Immature natural killer cell (primary cell): ENCODE measurements at regions not wholly inside any gene's neighbourhood (a gene's known extent, or its start where the extent isn't known, plus 50 kb on each side); places are given as distances from the start of the nearest gene placed in this dataset.
"Not testable (repeated sequence)": the region's sequence is repeated elsewhere in the genome, so short reads cannot be mapped to it uniquely, and the experiment has no call there.

Source experiments
- DNase-seq, 3 donors: peaks; one replicate each; pipeline ENCODE4 v3.0.0; 2022; ENCODE audit warnings: mixed read lengths in 1 of 3
- H3K27ac Mint-ChIP-seq, 6 donors: one replicate each; pipeline ENCODE4 v1.8.0; 2020; ENCODE audit warnings: mixed read lengths in 6 of 6, mild to moderate bottlenecking in 5 of 6, inconsistent platforms in 4 of 6, moderate library complexity in 3 of 6
- H3K27me3 Mint-ChIP-seq, 3 donors: one replicate each; pipeline ENCODE4 v1.8.0; 2020 to 2021; ENCODE audit warnings: low read depth in 3 of 3, mild to moderate bottlenecking in 3 of 3, mixed read lengths in 3 of 3, moderate library complexity in 3 of 3, inconsistent platforms in 1 of 3
- H3K36me3 Mint-ChIP-seq, 3 donors: one replicate each; pipeline ENCODE4 v1.8.0; 2020; ENCODE audit warnings: mixed read lengths in 3 of 3, inconsistent platforms in 2 of 3, mild to moderate bottlenecking in 2 of 3
- H3K4me1 Mint-ChIP-seq, 2 donors: one replicate each; pipeline ENCODE4 v1.8.0; 2020; ENCODE audit warnings: inconsistent platforms in 2 of 2, mild to moderate bottlenecking in 2 of 2, mixed read lengths in 2 of 2, moderate library complexity in 1 of 2
- H3K4me3 Mint-ChIP-seq, 5 donors: one replicate each; pipeline ENCODE4 v1.8.0; 2020; ENCODE audit warnings: mild to moderate bottlenecking in 5 of 5, mixed read lengths in 5 of 5, inconsistent platforms in 3 of 5, moderate library complexity in 3 of 5
- H3K9me3 Mint-ChIP-seq, 6 donors: one replicate each; pipeline ENCODE4 v1.8.0; 2020; ENCODE audit warnings: mild to moderate bottlenecking in 6 of 6, mixed read lengths in 6 of 6, inconsistent platforms in 4 of 6, moderate library complexity in 3 of 6

GRCh38 chr4:140233791-140234696, 80.1 kb upstream of the MAML3 start:
- Mint-ChIP-seq H3K27me3 (peaks cover 6 to 10% (median 6%) of the 10 kb centered on the region in 3 donors), H3K4me3 (peak overlapping the region in 1 of 5 donors; percentile 24), H3K27ac (no peak overlapping the region), H3K9me3 (peaks cover 0 to 1% (median 0%) of the 10 kb centered on the region in 6 donors), H3K36me3 (no peaks in the 10 kb centered on the region), H3K4me1 (no peaks in the 10 kb centered on the region)
- no peak for DNase-seq

DNA sequence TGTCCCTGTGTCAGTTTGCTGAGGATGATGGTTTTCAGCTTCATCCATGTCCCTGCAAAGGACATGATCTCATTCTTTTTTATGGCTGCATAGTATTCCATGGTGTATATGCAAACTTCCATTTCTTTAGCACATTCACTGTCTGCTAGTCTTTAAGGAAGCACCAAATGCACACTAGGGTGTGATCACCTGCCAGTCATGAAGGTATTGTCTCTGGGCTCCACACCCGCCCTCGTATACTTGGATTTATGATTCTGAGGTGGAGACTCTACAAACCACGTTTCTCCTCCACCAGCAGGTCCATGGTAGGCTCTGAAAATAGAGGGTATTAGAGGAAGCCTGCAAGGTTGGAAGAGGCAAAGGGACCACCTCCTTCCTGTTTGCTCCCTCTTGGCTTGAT, 75.9 kb upstream of the MAML3 start:
- H3K9me3 Mint-ChIP-seq = peaks cover 0 to 1% (median 0%) of the 10 kb centered on the region in 6 donors
- H3K4me3 Mint-ChIP-seq = no peak overlapping the region
- no peak for DNase-seq
- no peaks in the 10 kb centered on the region for H3K4me1 Mint-ChIP-seq
- H3K27ac Mint-ChIP-seq = no peak overlapping the region
- no peaks in the 10 kb centered on the region for H3K36me3 Mint-ChIP-seq
- peaks cover 2 to 8% (median 6%) of the 10 kb centered on the region in 3 donors for H3K27me3 Mint-ChIP-seq

- no peaks in the 10 kb centered on the region for H3K4me1 Mint-ChIP-seq
- no peak for DNase-seq
- no peak overlapping the region for H3K4me3 Mint-ChIP-seq
- no peak overlapping the region for H3K27ac Mint-ChIP-seq
- H3K36me3 Mint-ChIP-seq = no peaks in the 10 kb centered on the region
- peaks cover 2 to 8% (median 6%) of the 10 kb centered on the region in 3 donors for H3K27me3 Mint-ChIP-seq
- peaks cover 0 to 1% (median 0%) of the 10 kb centered on the region in 6 donors for H3K9me3 Mint-ChIP-seq
These were observed 73.3 kb upstream of the MAML3 start for GRCh38 chr4:140227286-140227685.

- no peaks in the 10 kb centered on the region for H3K36me3 Mint-ChIP-seq
- H3K27ac Mint-ChIP-seq = no peak overlapping the region
- H3K4me3 Mint-ChIP-seq = no peak overlapping the region
- H3K9me3 Mint-ChIP-seq = no peaks in the 10 kb centered on the region
- peaks cover 0 to 4% (median 2%) of the 10 kb centered on the region in 3 donors for H3K27me3 Mint-ChIP-seq
- no peaks in the 10 kb centered on the region for H3K4me1 Mint-ChIP-seq
- DNase-seq = no peak
These were observed 69.2 kb upstream of the MAML3 start for GRCh38 chr4:140223056-140223810.

DNA sequence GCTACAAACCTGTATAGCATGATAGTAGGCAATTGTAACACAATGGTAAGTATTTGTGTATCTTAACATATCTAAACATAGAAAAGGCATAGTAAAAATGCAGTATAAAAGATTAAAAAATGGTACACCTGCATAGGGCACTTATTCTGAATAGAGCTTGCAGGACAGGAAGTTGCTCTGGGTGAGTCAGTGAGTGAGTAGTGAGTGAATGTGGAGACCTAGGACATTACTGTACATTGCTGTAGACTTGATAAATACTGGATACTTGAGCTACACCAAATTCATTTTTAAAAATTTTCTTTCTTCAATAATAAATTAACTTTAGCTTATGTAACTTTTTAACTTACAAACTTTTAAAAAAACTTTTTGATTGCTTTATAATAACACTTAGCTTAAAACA, 68.2 kb upstream of the MAML3 start:
- H3K36me3 Mint-ChIP-seq = no peaks in the 10 kb centered on the region
- H3K27ac Mint-ChIP-seq = no peak overlapping the region
- peaks cover 0 to 4% (median 0%) of the 10 kb centered on the region in 3 donors for H3K27me3 Mint-ChIP-seq
- no peak for DNase-seq
- no peak overlapping the region for H3K4me3 Mint-ChIP-seq
- no peaks in the 10 kb centered on the region for H3K9me3 Mint-ChIP-seq
- no peaks in the 10 kb centered on the region for H3K4me1 Mint-ChIP-seq

- H3K4me1 Mint-ChIP-seq = no peaks in the 10 kb centered on the region
- H3K4me3 Mint-ChIP-seq = no peak overlapping the region
- peaks cover 0 to 4% (median 0%) of the 10 kb centered on the region in 3 donors for H3K27me3 Mint-ChIP-seq
- H3K9me3 Mint-ChIP-seq = no peaks in the 10 kb centered on the region
- H3K36me3 Mint-ChIP-seq = no peaks in the 10 kb centered on the region
- H3K27ac Mint-ChIP-seq = no peak overlapping the region
- DNase-seq = no peak
These were observed 66.1 kb upstream of the MAML3 start for GRCh38 chr4:140220058-140220457.

GRCh38 chr4:140219567-140219966, 65.6 kb upstream of the MAML3 start:
- Mint-ChIP-seq H3K36me3 (no peaks in the 10 kb centered on the region), H3K4me1 (no peaks in the 10 kb centered on the region), H3K9me3 (no peaks in the 10 kb centered on the region), H3K27ac (no peak overlapping the region), H3K4me3 (no peak overlapping the region), H3K27me3 (peaks cover 1 to 4% (median 2%) of the 10 kb centered on the region in 3 donors)
- no peak for DNase-seq

DNA sequence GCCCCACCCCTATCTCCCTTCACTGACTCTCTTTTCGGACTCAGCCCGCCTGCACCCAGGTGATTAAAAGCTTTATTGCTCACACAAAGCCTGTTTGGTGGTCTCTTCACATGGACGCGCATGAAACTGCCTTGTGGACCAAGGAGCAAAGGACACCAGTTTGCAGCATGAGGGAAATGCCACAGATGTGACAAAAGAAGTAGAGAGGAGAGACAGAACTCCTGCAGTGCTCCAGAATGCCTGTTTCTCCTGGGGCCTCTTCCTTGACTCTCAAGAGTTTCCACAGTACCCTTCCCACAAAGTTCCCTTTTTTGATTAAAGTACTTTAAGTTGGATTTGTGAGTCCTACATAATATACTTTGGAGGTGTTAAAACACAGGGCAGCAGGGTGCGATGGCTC, 65.1 kb upstream of the MAML3 start:
- H3K27ac Mint-ChIP-seq, DNase-seq, H3K36me3 Mint-ChIP-seq, H3K4me3 Mint-ChIP-seq, H3K27me3 Mint-ChIP-seq, H3K4me1 Mint-ChIP-seq, H3K9me3 Mint-ChIP-seq: not testable (repeated sequence)

DNA sequence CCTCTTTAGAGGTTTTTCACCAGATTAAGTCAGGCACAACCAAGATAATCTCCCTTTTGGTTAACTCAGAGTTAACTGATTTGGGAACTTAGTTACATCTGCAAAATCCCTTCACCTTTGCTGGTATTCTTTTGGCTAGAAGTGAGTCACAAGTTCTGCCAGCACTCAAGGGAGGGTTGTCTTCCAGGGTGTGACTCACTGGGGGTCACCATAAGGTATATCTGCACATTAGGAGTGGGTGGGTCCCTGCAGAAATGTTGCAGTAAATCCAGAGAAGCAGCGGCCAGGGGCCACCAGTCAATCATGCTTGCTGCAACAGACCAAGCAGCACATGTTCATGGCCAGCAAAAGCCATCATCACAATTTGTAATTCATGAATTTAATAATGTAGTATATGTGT, 59.8 kb upstream of the MAML3 start:
- Mint-ChIP-seq H3K27me3 (peaks cover 2 to 5% (median 3%) of the 10 kb centered on the region in 3 donors), H3K4me3 (no peak overlapping the region), H3K36me3 (no peaks in the 10 kb centered on the region), H3K9me3 (no peaks in the 10 kb centered on the region), H3K4me1 (no peaks in the 10 kb centered on the region), H3K27ac (no peak overlapping the region)
- no peak for DNase-seq

GRCh38 chr4:140213116-140213515, 59.1 kb upstream of the MAML3 start:
- peaks cover 2 to 5% (median 3%) of the 10 kb centered on the region in 3 donors for H3K27me3 Mint-ChIP-seq
- no peaks in the 10 kb centered on the region for H3K36me3 Mint-ChIP-seq
- no peak for DNase-seq

DNA sequence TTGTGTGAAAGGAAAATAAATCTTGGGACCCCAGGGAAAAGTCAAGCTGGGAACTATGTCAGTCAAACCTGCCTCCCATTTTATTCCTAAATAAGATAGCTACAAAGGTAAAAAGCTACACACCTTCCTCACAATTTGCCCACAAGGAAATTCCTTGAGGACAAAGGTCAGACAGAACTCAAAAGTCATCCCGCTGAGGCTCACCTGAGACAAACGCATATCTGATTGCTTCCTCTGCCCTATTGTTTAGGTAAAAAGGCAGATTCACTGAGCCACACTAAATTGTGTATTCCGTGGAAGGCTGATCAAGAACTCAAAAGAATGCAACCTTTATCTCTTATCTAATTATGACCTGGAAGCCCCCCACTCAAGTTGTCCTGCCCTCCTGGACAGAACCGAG, 58.7 kb upstream of the MAML3 start:
- Mint-ChIP-seq H3K9me3 (no peaks in the 10 kb centered on the region), H3K4me3 (no peak overlapping the region), H3K27me3 (peaks cover 2 to 5% (median 3%) of the 10 kb centered on the region in 3 donors), H3K27ac (no peak overlapping the region), H3K36me3 (no peaks in the 10 kb centered on the region), H3K4me1 (no peaks in the 10 kb centered on the region)
- DNase-seq = no peak

More at GRCh38 chr4:140213116-140213515, 59.1 kb upstream of the MAML3 start:
- no peak overlapping the region for H3K27ac Mint-ChIP-seq
- no peaks in the 10 kb centered on the region for H3K9me3 Mint-ChIP-seq
- no peak overlapping the region for H3K4me3 Mint-ChIP-seq
- no peaks in the 10 kb centered on the region for H3K4me1 Mint-ChIP-seq

- Mint-ChIP-seq H3K27ac (no peak overlapping the region), H3K4me3 (no peak overlapping the region), H3K27me3 (peaks cover 2 to 5% (median 3%) of the 10 kb centered on the region in 3 donors), H3K4me1 (no peaks in the 10 kb centered on the region), H3K9me3 (no peaks in the 10 kb centered on the region), H3K36me3 (no peaks in the 10 kb centered on the region)
- DNase-seq = no peak
These were observed 58.2 kb upstream of the MAML3 start for GRCh38 chr4:140212194-140212593.

DNA sequence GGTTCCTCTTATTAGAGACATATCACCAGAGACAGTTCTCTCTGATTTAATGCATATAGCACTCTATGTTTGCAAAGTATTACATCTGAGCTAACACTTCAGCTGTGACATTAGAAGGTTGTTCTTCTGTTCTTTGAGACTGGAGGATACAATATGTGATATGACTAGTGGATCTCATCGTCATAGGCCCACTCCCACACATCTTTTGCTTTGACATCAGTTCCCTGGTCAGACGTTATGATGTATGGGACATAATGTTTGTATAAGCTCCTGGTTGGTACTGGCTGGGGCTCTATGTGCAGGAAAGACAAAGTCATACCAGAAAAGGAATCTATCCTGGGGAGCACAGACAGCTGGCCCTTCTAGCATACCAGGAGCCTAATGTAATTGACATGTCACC, 57.7 kb upstream of the MAML3 start:
- DNase-seq = no peak
- peaks cover 2 to 5% (median 3%) of the 10 kb centered on the region in 3 donors for H3K27me3 Mint-ChIP-seq
- H3K4me1 Mint-ChIP-seq = no peaks in the 10 kb centered on the region
- H3K27ac Mint-ChIP-seq = no peak overlapping the region
- no peaks in the 10 kb centered on the region for H3K9me3 Mint-ChIP-seq
- H3K36me3 Mint-ChIP-seq = no peaks in the 10 kb centered on the region
- H3K4me3 Mint-ChIP-seq = no peak overlapping the region

- H3K27ac Mint-ChIP-seq = no peak overlapping the region
- no peak overlapping the region for H3K4me3 Mint-ChIP-seq
- H3K4me1 Mint-ChIP-seq = no peaks in the 10 kb centered on the region
- no peak for DNase-seq
- H3K36me3 Mint-ChIP-seq = no peaks in the 10 kb centered on the region
- H3K9me3 Mint-ChIP-seq = no peaks in the 10 kb centered on the region
- peaks cover 3 to 5% (median 3%) of the 10 kb centered on the region in 3 donors for H3K27me3 Mint-ChIP-seq
These were observed 57.2 kb upstream of the MAML3 start for GRCh38 chr4:140211161-140211560.
